Heart left ventricle (tissue), 13 donors: ENCODE measurements at regions not wholly inside any gene's neighbourhood (a gene's known extent, or its start where the extent isn't known, plus 50 kb on each side); places are given as distances from the start of the nearest gene placed in this dataset.

Source experiments
- CTCF ChIP-seq, 12 donors: fragments of 200-600 bp; sonication (generic) in 4 of 12; IDR thresholded peaks; one replicate each; pipeline versions ENCODE4 v1.5.0 to v1.8.0; 2018 to 2022; ENCODE audit warnings: antibody characterized with exemption in 12 of 12, mild to moderate bottlenecking in 5 of 12
- POLR2A ChIP-seq, 2 donors: fragments of 450-650 bp; IDR thresholded peaks; one replicate each; pipeline ENCODE4 v1.6.1; 2017; ENCODE audit warnings: antibody characterized with exemption in 2 of 2, mild to moderate bottlenecking in 2 of 2, moderate library complexity in 2 of 2
- donor health status: ischemic (EF 13 %, LVEDD 7.1; RV severe dilation, severe dysfunction).
- donor health status: DM: no; HTN: yes; CAD: no.
- donor health status: DM: no; HTN: no; CAD: no.
- donor health status: ischemic (EF 25% LVEDD 6.9; RV normal size, moderate dysfunction).
- donor health status: ischemic (EF 25% LVEDD 5.7; RV mildly dilated, moderate dysfunction).
- donor health status: ischemic (EF 35%, LVEDD 5.7; RV mildly dilated, moderate dysfunction).
- donor health status: nonischemic (EF 11% LVEDD 7.7; RV severe dilation, severe dysfunction).
- donor health status: DM: yes; HTN: yes; CAD: no.
- donor health status: PGD.
- donor health status: ischemic (EF 29% LVEDD 5.4; RV normal size, mild dysfunction).
- donor health status: nonischemic (EF 23%, LVEDD 6.1; RV moderate dilation, normal function).

GRCh38 chr12:72937486-72937885, 665.3 kb downstream of the TRHDE start:
- no peak for TF ChIP-seq CTCF (IDR thresholded peaks at IDR 0.05)
- no peak for TF ChIP-seq POLR2A (IDR thresholded peaks at IDR 0.05)
